D721Med (cell line): ENCODE measurements at regions not wholly inside any gene's neighbourhood (a gene's known extent, or its start where the extent isn't known, plus 50 kb on each side); places are given as distances from the start of the nearest gene placed in this dataset.

Experiments used
- DNase-seq: peaks from one replicate; pipeline ENCODE4 v3.0.0; 2011; ENCODE audit warnings: low spot score; ENCODE audit not compliant: insufficient read length
- FAIRE-seq: peaks from 2 replicates; lab custom pipeline; 2011; peaks lifted over from hg19 to GRCh38; lab: Jason Lieb, UNC
- TF ChIP-seq, protein P1 (sequence below): IDR thresholded peaks from 2 replicates; pipeline ENCODE4 v1.5.1; 2012; ENCODE audit warnings: mild to moderate bottlenecking, control low read depth; ENCODE audit not compliant: insufficient read depth; ENCODE audit errors: missing control alignments

DNA sequence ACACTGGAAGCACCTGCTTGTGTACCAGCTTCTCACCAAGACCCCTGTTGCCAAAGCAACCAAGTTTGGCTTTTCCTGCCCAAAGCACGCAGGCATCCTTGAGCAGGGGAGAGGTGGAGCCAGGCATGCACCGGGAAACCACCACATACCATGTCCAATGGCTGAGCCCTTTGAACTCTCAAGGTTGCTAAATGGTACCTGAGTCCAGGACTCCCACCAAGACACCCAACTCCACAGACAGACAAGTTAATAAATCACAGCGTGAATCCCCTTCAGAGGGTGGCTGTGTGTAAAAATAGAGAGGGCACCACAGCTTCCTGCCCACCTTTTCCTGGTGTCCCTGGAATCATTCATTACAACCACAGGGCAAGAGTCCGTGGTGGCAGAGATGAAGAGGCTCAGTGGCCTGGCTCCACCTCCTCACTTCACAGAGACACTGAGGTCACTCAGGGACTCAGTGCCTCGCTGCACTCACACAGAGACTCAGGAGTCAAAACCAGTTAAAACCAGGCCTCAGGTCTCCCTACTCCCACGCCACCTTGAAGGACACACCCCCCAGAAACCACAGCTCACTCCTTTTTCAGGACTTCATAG, 143.7 kb downstream of the C5orf15 start:
- TF ChIP-seq, protein P1, sequence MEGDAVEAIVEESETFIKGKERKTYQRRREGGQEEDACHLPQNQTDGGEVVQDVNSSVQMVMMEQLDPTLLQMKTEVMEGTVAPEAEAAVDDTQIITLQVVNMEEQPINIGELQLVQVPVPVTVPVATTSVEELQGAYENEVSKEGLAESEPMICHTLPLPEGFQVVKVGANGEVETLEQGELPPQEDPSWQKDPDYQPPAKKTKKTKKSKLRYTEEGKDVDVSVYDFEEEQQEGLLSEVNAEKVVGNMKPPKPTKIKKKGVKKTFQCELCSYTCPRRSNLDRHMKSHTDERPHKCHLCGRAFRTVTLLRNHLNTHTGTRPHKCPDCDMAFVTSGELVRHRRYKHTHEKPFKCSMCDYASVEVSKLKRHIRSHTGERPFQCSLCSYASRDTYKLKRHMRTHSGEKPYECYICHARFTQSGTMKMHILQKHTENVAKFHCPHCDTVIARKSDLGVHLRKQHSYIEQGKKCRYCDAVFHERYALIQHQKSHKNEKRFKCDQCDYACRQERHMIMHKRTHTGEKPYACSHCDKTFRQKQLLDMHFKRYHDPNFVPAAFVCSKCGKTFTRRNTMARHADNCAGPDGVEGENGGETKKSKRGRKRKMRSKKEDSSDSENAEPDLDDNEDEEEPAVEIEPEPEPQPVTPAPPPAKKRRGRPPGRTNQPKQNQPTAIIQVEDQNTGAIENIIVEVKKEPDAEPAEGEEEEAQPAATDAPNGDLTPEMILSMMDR: no peak
- FAIRE-seq (no peak), DNase-seq (no peak)

- TF ChIP-seq, protein P1: no peak
- no peak for FAIRE-seq
Measured at GRCh38 chr5:133821889-133822288, 146.5 kb downstream of the C5orf15 start.

GRCh38 chr5:133821311-133821741, 147.1 kb downstream of the C5orf15 start:
- FAIRE-seq (no peak), DNase-seq (no peak)
- TF ChIP-seq, protein P1: no peak

More at GRCh38 chr5:133821889-133822288, 146.5 kb downstream of the C5orf15 start:
- no peak for DNase-seq

DNA sequence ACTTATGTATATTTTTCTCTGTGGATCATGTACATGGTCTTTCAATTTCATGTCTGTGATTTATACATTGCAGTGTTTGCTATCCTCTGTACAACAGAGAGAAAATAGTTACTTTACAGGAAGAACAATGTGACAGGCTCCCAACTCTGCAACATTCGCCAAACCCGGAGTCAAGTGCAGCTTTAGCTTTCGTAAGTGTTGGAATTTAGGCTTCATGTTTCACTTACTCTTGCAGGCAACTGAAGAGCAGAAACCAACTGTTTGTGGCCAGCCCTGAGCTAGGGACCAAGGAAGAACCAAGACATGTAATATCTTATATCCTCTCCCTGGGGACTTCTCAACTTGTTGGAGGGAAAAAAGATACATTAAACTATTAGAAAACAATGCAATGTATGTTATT, 147.9 kb downstream of the C5orf15 start:
- DNase-seq (no peak), FAIRE-seq (no peak)
- TF ChIP-seq, protein P1: no peak

DNA sequence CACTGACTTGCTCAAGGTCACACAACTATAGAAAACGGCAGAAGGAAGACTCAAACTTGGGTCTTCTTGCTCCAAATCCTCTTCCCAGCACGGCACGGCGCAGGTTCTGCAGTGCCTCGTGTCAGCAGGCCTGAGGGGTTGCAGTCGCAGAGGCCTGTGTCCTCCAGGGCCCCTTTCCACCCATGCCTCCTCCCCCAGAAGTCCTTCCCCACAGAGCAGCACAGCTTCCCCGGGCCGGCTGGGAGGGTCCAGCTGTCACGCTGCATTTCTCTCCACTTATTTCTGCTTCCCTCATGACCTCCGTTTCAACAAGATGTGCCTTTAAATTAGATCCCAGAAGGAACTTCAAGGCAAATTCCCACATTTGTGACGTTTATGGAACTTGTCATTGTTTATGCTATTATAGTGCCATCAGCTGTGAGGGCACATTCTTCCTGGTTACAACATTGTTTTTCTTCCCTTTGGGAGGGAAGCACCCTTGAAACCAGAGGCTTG, 148.4 kb downstream of the C5orf15 start:
- no peak for FAIRE-seq
- DNase-seq: no peak
- TF ChIP-seq, protein P1: no peak

GRCh38 chr5:133818869-133819600, 149.4 kb downstream of the C5orf15 start:
- no peak for DNase-seq
- no peak for FAIRE-seq
- TF ChIP-seq, protein P1: no peak

- TF ChIP-seq, protein P1: no peak
- FAIRE-seq (no peak), DNase-seq (no peak)
Measured at GRCh38 chr5:133818031-133818431, 150.4 kb downstream of the C5orf15 start.
